ENCODE measurements at regions not wholly inside any gene's neighbourhood (a gene's known extent, or its start where the extent isn't known, plus 50 kb on each side); places are given as distances from the start of the nearest gene placed in this dataset.

DNA sequence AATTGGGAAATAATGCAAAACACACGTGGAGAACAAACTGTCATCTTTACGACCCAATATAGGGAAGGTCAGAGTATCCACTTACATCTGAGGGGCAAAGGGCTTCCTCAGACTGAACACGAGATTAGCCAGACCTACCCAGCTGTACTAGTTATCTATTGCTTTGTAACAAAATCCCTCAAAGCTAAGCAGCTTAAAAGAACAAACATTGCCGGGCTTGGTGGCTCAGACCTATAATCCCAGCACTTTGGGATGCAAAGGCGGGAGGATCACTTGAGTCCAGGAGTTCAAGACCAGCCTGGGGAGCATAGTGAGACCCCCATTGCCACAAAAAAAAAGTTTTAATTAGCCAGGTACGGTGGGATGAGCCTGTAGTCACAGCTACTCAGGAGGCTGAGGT, 262.8 kb downstream of the LTN1 start:
- TF ChIP-seq, protein P1, sequence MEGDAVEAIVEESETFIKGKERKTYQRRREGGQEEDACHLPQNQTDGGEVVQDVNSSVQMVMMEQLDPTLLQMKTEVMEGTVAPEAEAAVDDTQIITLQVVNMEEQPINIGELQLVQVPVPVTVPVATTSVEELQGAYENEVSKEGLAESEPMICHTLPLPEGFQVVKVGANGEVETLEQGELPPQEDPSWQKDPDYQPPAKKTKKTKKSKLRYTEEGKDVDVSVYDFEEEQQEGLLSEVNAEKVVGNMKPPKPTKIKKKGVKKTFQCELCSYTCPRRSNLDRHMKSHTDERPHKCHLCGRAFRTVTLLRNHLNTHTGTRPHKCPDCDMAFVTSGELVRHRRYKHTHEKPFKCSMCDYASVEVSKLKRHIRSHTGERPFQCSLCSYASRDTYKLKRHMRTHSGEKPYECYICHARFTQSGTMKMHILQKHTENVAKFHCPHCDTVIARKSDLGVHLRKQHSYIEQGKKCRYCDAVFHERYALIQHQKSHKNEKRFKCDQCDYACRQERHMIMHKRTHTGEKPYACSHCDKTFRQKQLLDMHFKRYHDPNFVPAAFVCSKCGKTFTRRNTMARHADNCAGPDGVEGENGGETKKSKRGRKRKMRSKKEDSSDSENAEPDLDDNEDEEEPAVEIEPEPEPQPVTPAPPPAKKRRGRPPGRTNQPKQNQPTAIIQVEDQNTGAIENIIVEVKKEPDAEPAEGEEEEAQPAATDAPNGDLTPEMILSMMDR (IDR thresholded peaks at IDR 0.05; ENCODE audit: low read depth, low read length, poor library complexity, severe bottlenecking) = no peak
- no peak for TF ChIP-seq EZH2phosphoT487 (IDR thresholded peaks at IDR 0.05; ENCODE audit: borderline replicate concordance, low read length)
